Body of pancreas (tissue), 4 donors: ENCODE measurements at regions not wholly inside any gene's neighbourhood (a gene's known extent, or its start where the extent isn't known, plus 50 kb on each side); places are given as distances from the start of the nearest gene placed in this dataset.

Source experiments
- CTCF ChIP-seq, 7 experiments: fragments of 450-650 bp in 4 of 7; fragments of 200-600 bp in 3 of 7; sonication (generic) in 3 of 7; IDR thresholded peaks; one replicate each; pipeline ENCODE4 v1.5.1; 2016 to 2019; ENCODE audit warnings: antibody characterized with exemption in 7 of 7
- POLR2A ChIP-seq, 3 donors: fragments of 450-650 bp; IDR thresholded peaks; one replicate each; pipeline ENCODE4 v1.6.1; 2016; ENCODE audit warnings: antibody characterized with exemption in 3 of 3, mild to moderate bottlenecking in 2 of 3

GRCh38 chr5:88452820-88453219, 184.2 kb upstream of the TMEM161B start:
- TF ChIP-seq CTCF (IDR thresholded peaks at IDR 0.05), result no peak
- TF ChIP-seq POLR2A (IDR thresholded peaks at IDR 0.05), result no peak
